ENCODE measurements at regions not wholly inside any gene's neighbourhood (a gene's known extent, or its start where the extent isn't known, plus 50 kb on each side); places are given as distances from the start of the nearest gene placed in this dataset.
A peak's percentile ranks its signal among the peaks of the same experiment; 100 is the strongest.

GRCh38 chr9:86577420-86578333, 223.5 kb upstream of the TUT7 start:
- Histone ChIP-seq H3K27me3 (ENCODE audit: control insufficient read depth, insufficient read depth, low read length) (no peaks in the 10 kb centered on the region), H3K27ac (ENCODE audit: low read depth in 2 of 2, low read length in 2 of 2) (no peak overlapping the region), H3K4me3 (ENCODE audit: low read length in 3 of 3) (no peak overlapping the region), H3K36me3 (ENCODE audit: control insufficient read depth in 2 of 3, insufficient read depth in 3 of 3, low read length in 3 of 3) (no peaks in the 10 kb centered on the region), H3K9ac (ENCODE audit: low read length in 3 of 3) (no peak overlapping the region), H3K4me1 (ENCODE audit: control insufficient read depth in 2 of 3, insufficient read depth in 2 of 3, low read depth in 1 of 3, low read length in 3 of 3) (no peaks in the 10 kb centered on the region), H3K9me3 (ENCODE audit: control insufficient read depth in 2 of 3, insufficient read depth in 1 of 3, low read length in 3 of 3) (no peaks in the 10 kb centered on the region)
- DNase-seq (peak in 4 of 5 donors; percentile 91 to 92 (median 92)), FAIRE-seq (no peak)
- no peak for TF ChIP-seq CTCF (IDR thresholded peaks at IDR 0.05; ENCODE audit: borderline replicate concordance, extremely low read depth, insufficient read depth)
- intact Hi-C loops (cut with DNase I), result no loop called here

- no peaks in the 10 kb centered on the region for H3K36me3 ChIP-seq (ENCODE audit: control insufficient read depth in 2 of 3, insufficient read depth in 3 of 3, low read length in 3 of 3)
- DNase-seq, result no peak
Measured at GRCh38 chr9:86575825-86576525, 221.8 kb upstream of the TUT7 start.

GRCh38 chr9:86575137-86575536, 220.9 kb upstream of the TUT7 start:
- TF ChIP-seq CTCF (IDR thresholded peaks at IDR 0.05; ENCODE audit: borderline replicate concordance, extremely low read depth, insufficient read depth), result no peak
- intact Hi-C loops (cut with DNase I), result no loop called here

More at GRCh38 chr9:86575825-86576525, 221.8 kb upstream of the TUT7 start:
- intact Hi-C loops (cut with DNase I), result no loop called here
- Histone ChIP-seq H3K9ac (ENCODE audit: low read length in 3 of 3) (no peak overlapping the region), H3K27ac (ENCODE audit: low read depth in 2 of 2, low read length in 2 of 2) (no peak overlapping the region), H3K4me3 (ENCODE audit: low read length in 3 of 3) (no peak overlapping the region), H3K4me1 (ENCODE audit: control insufficient read depth in 2 of 3, insufficient read depth in 2 of 3, low read depth in 1 of 3, low read length in 3 of 3) (no peaks in the 10 kb centered on the region), H3K9me3 (ENCODE audit: control insufficient read depth in 2 of 3, insufficient read depth in 1 of 3, low read length in 3 of 3) (no peaks in the 10 kb centered on the region), H3K27me3 (ENCODE audit: control insufficient read depth, insufficient read depth, low read length) (no peaks in the 10 kb centered on the region)
- no peak for FAIRE-seq
- no peak for TF ChIP-seq CTCF (IDR thresholded peaks at IDR 0.05; ENCODE audit: borderline replicate concordance, extremely low read depth, insufficient read depth)

More at GRCh38 chr9:86575137-86575536, 220.9 kb upstream of the TUT7 start:
- Histone ChIP-seq H3K9ac (ENCODE audit: low read length in 3 of 3) (no peak overlapping the region), H3K27ac (ENCODE audit: low read depth in 2 of 2, low read length in 2 of 2) (no peak overlapping the region), H3K27me3 (ENCODE audit: control insufficient read depth, insufficient read depth, low read length) (no peaks in the 10 kb centered on the region), H3K36me3 (ENCODE audit: control insufficient read depth in 2 of 3, insufficient read depth in 3 of 3, low read length in 3 of 3) (no peaks in the 10 kb centered on the region), H3K9me3 (ENCODE audit: control insufficient read depth in 2 of 3, insufficient read depth in 1 of 3, low read length in 3 of 3) (no peaks in the 10 kb centered on the region), H3K4me1 (ENCODE audit: control insufficient read depth in 2 of 3, insufficient read depth in 2 of 3, low read depth in 1 of 3, low read length in 3 of 3) (no peaks in the 10 kb centered on the region), H3K4me3 (ENCODE audit: low read length in 3 of 3) (no peak overlapping the region)
- no peak for FAIRE-seq
- no peak for DNase-seq
